Lung (tissue), 11 donors: ENCODE measurements at regions not wholly inside any gene's neighbourhood (a gene's known extent, or its start where the extent isn't known, plus 50 kb on each side); places are given as distances from the start of the nearest gene placed in this dataset.

Experiments
- ATAC-seq: fragments of 200-7000 bp; cut with Tn5 transposase; one replicate; pipeline ENCODE4 v1.9.1; 2020; ENCODE audit warnings: moderate number of reproducible peaks; ENCODE audit not compliant: insufficient read depth, low FRiP score
- DNase-seq, 3 donors: peaks; one replicate each; pipeline ENCODE4 v3.0.0-alpha.2; 2013 to 2017
- H3K27ac ChIP-seq, 2 donors: one replicate each; pipeline ENCODE4 v1.5.1; 2013; ENCODE audit warnings: mild to moderate bottlenecking in 2 of 2, moderate library complexity in 2 of 2, control low read depth in 1 of 2, inconsistent platforms in 1 of 2, low read depth in 1 of 2, low read length in 1 of 2
- H3K27me3 ChIP-seq, 3 donors: one replicate each; pipeline ENCODE4 v1.5.1; 2013; ENCODE audit warnings: low read length in 2 of 3; ENCODE audit not compliant: control insufficient read depth in 3 of 3, insufficient read depth in 3 of 3
- H3K36me3 ChIP-seq, 4 donors: one replicate each; pipeline ENCODE4 v1.5.1; 2013; ENCODE audit warnings: low read length in 4 of 4, mild to moderate bottlenecking in 1 of 4, moderate library complexity in 1 of 4; ENCODE audit not compliant: control insufficient read depth in 4 of 4, insufficient read depth in 4 of 4
- H3K4me1 ChIP-seq, 5 donors: one replicate each; pipeline ENCODE4 v1.5.1; 2013; ENCODE audit warnings: low read length in 5 of 5, mild to moderate bottlenecking in 2 of 5, moderate library complexity in 1 of 5; ENCODE audit not compliant: control insufficient read depth in 5 of 5, insufficient read depth in 5 of 5
- H3K4me3 ChIP-seq: one replicate; pipeline ENCODE4 v1.5.1; 2013; ENCODE audit warnings: mild to moderate bottlenecking, control low read depth, moderate library complexity
- H3K9ac ChIP-seq, 2 donors: one replicate each; pipeline ENCODE4 v1.5.1; 2013; ENCODE audit warnings: low read length in 2 of 2, control low read depth in 1 of 2; ENCODE audit not compliant: insufficient read depth in 1 of 2
- H3K9me3 ChIP-seq, 4 donors: one replicate each; pipeline ENCODE4 v1.5.1; 2013; ENCODE audit warnings: low read length in 3 of 4, mild to moderate bottlenecking in 1 of 4, moderate library complexity in 1 of 4; ENCODE audit not compliant: control insufficient read depth in 4 of 4, insufficient read depth in 3 of 4
- WGBS, 2 donors: extraction: QIAGEN DNeasy Blood & Tissue Kit; methylation state at CpG; one replicate each; pipeline ENCODE4 v1.1.7; 2013; 5-methylcytosine and 5-hydroxymethylcytosine counted together
- TF ChIP-seq, protein P1 (sequence below): IDR thresholded peaks from 2 replicates; pipeline ENCODE4 v1.5.1; 2012; ENCODE audit warnings: mild to moderate bottlenecking; ENCODE audit errors: control extremely low read depth, extremely low read depth
- donor health status: control.
- donor health status: control.
- donor health status: Bipolar disorder and iron deficiency.
- donor health status: healthy.
- donor health status: DM: yes; HTN: yes; CAD: no.

DNA sequence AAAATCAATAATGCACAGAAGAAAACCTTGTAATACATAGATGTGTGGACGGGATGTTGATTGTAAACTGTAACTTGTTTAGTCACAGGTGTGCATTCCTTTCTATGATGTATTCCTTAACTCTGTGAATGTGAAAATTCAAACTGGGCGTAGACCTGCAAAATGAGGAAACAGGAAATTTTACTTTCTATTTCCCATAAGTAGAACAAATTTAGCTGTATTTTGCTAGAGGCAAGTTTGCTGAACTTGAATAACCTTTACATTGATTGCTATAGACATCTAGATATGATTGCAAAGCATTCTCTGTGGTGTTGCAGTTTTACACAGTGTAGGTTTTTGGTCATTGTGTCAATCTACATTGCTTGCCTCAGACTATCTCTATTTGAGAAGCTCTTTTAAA is 368.4 kb upstream of the MAN1A1 start:
- no peak for ATAC-seq
- 55 to 60% methylated on average over 2 of the region's 2 CpGs for WGBS, 2 donors
- TF ChIP-seq, protein P1, sequence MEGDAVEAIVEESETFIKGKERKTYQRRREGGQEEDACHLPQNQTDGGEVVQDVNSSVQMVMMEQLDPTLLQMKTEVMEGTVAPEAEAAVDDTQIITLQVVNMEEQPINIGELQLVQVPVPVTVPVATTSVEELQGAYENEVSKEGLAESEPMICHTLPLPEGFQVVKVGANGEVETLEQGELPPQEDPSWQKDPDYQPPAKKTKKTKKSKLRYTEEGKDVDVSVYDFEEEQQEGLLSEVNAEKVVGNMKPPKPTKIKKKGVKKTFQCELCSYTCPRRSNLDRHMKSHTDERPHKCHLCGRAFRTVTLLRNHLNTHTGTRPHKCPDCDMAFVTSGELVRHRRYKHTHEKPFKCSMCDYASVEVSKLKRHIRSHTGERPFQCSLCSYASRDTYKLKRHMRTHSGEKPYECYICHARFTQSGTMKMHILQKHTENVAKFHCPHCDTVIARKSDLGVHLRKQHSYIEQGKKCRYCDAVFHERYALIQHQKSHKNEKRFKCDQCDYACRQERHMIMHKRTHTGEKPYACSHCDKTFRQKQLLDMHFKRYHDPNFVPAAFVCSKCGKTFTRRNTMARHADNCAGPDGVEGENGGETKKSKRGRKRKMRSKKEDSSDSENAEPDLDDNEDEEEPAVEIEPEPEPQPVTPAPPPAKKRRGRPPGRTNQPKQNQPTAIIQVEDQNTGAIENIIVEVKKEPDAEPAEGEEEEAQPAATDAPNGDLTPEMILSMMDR: no peak
- Histone ChIP-seq H3K9ac (no peak overlapping the region), H3K36me3 (no peaks in the 10 kb centered on the region), H3K4me3 (no peak overlapping the region), H3K27me3 (no peaks in the 10 kb centered on the region), H3K4me1 (no peaks in the 10 kb centered on the region), H3K9me3 (no peaks in the 10 kb centered on the region), H3K27ac (no peak overlapping the region)
- DNase-seq: no peak

DNA sequence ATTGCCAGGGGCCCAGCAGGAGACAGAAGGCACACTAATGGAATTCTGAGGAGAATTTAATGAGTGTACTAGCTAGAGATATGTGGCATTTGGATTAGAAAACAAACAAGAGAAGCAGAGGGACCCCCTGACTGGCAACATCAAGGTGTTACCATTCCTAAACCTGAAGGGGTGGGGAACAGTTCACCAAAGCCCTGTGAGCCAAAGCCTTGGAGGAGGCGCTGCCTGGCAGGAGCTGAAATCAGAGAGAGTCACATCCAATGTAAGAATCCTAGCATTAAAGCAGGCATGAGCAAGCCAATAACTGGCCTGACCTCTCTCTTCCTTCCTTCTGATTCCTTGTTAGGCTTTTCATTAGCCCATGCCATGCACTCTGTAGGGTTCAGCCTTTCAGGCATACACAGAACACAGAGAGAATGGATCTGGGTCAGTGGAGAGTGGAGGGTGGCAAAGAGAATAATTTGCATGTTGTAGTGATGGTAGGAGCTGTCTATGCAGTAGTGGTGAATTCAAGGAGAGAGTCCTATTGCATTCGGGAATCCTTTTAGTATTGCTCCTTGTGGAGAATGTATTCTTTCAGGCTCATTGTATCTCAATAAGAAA is 367.2 kb upstream of the MAN1A1 start:
- Histone ChIP-seq H3K27ac (no peak overlapping the region), H3K27me3 (no peaks in the 10 kb centered on the region), H3K4me1 (no peaks in the 10 kb centered on the region), H3K4me3 (no peak overlapping the region), H3K36me3 (no peaks in the 10 kb centered on the region), H3K9me3 (no peaks in the 10 kb centered on the region), H3K9ac (no peak overlapping the region)
- TF ChIP-seq, protein P1: no peak
- ATAC-seq: no peak
- no peak for DNase-seq
- 94 to 96% methylated on average over 2 of the region's 2 CpGs for WGBS, 2 donors

DNA sequence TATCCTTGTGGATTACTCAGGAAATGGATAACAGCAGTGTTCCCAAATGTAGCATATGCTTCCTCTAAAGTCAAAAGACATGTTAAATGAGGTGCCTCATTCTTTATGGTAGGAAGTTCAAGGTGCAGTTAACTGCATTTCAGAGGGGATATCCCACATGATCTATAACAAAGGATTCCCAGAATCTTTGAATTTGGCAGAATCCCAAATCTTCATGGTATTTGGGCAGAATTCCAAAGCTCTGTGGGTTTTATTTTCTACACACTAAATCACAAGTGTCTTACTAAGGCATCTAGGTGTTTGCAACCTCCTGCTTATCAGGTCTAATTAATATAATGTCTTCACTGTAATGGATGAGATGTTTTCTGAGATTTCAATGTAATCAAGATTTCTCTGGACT is 364.3 kb upstream of the MAN1A1 start:
- TF ChIP-seq, protein P1: no peak
- Histone ChIP-seq H3K36me3 (no peaks in the 10 kb centered on the region), H3K4me3 (no peak overlapping the region), H3K27ac (no peak overlapping the region), H3K27me3 (no peaks in the 10 kb centered on the region), H3K9ac (no peak overlapping the region), H3K9me3 (no peaks in the 10 kb centered on the region), H3K4me1 (no peaks in the 10 kb centered on the region)
- DNase-seq (no peak), ATAC-seq (no peak)

DNA sequence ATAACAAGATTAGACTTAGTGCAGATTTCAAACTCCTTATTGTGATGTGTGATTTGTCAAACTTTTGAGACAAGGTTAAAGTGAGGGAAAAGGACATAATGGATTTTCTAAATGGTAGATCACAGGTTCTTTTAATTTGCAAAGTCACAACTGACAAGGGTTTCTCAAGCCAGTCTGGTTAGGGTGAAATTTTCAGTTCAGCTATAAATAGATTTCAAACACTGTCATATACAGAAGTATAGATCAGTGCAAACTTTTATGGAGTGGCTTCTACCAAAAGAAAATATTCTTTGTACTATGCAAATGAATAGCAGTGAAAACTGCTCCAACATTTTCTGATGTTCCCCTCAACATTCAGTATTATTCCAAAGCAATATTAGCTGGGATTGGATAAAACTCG is 337.1 kb upstream of the MAN1A1 start:
- no peaks in the 10 kb centered on the region for H3K4me1 ChIP-seq
- no peak for ATAC-seq
- TF ChIP-seq, protein P1: no peak
- WGBS, 2 donors: 79 to 84% methylated on average over 1 of the region's 1 CpG
- no peaks in the 10 kb centered on the region for H3K27me3 ChIP-seq
- H3K9ac ChIP-seq: no peak overlapping the region
- no peak for DNase-seq
- H3K36me3 ChIP-seq: no peaks in the 10 kb centered on the region
- H3K9me3 ChIP-seq: no peaks in the 10 kb centered on the region
- no peak overlapping the region for H3K4me3 ChIP-seq
- no peak overlapping the region for H3K27ac ChIP-seq
